Common myeloid progenitor, CD34-positive (primary cell): ENCODE measurements at regions not wholly inside any gene's neighbourhood (a gene's known extent, or its start where the extent isn't known, plus 50 kb on each side); places are given as distances from the start of the nearest gene placed in this dataset.

Source experiments
- CTCF ChIA-PET: fragments of 350-600 bp; sonication (Branson Sonifier 250); formaldehyde crosslinking; loops from one replicate; lab custom pipeline; 2021; ENCODE audit warnings: antibody characterized with exemption; lab: Charles Lee
- POLR2A ChIA-PET: fragments of 350-600 bp; sonication (Branson Sonifier 250); formaldehyde crosslinking; loops from one replicate; lab custom pipeline; 2021; ENCODE audit warnings: antibody characterized with exemption; lab: Charles Lee
- DNase-seq, 3 donors: peaks; one replicate each; pipeline versions ENCODE4 v3.0.0 to v3.0.0-alpha.2; 2013
- H3K27ac ChIP-seq, 2 experiments: 1 replicate in 1 of 2; 2 replicates in 1 of 2; pipeline ENCODE4 v1.7.0; 2013; ENCODE audit warnings: inconsistent platforms in 2 of 2, low read length in 2 of 2, mild to moderate bottlenecking in 2 of 2, low read depth in 1 of 2, moderate library complexity in 1 of 2; ENCODE audit not compliant: severe bottlenecking in 2 of 2, insufficient read depth in 1 of 2, poor library complexity in 1 of 2
- H3K27me3 ChIP-seq, 5 experiments: replicated peaks in 2 of 5; 1 replicate in 3 of 5; 2 replicates in 2 of 5; pipeline versions ENCODE4 v1.6.1 to v1.7.0; 2013; ENCODE audit warnings: low read length in 4 of 5, mild to moderate bottlenecking in 2 of 5, moderate library complexity in 2 of 5, inconsistent platforms in 1 of 5; ENCODE audit not compliant: insufficient read depth in 5 of 5, control insufficient read depth in 4 of 5
- H3K36me3 ChIP-seq, 4 experiments: 1 replicate in 2 of 4; 2 replicates in 2 of 4; pipeline versions ENCODE4 v1.6.1 to v1.7.0; 2013; ENCODE audit warnings: low read length in 3 of 4, control low read depth in 1 of 4, mild to moderate bottlenecking in 1 of 4; ENCODE audit not compliant: control insufficient read depth in 4 of 4, insufficient read depth in 4 of 4
- H3K4me1 ChIP-seq, 4 experiments: 1 replicate in 3 of 4; 2 replicates in 1 of 4; pipeline versions ENCODE4 v1.6.1 to v1.7.1; 2013; ENCODE audit warnings: low read length in 3 of 4, mild to moderate bottlenecking in 3 of 4, control low read depth in 1 of 4, inconsistent platforms in 1 of 4, moderate library complexity in 1 of 4; ENCODE audit not compliant: control insufficient read depth in 4 of 4, insufficient read depth in 4 of 4; ENCODE audit errors: control extremely low read depth in 1 of 4
- H3K4me3 ChIP-seq, 7 experiments: 1 replicate in 4 of 7; 2 replicates in 3 of 7; pipeline versions ENCODE4 v1.5.1 to v1.7.0; 2013; ENCODE audit warnings: mild to moderate bottlenecking in 7 of 7, low read length in 6 of 7, moderate library complexity in 6 of 7, inconsistent platforms in 2 of 7, low read depth in 2 of 7, control low read depth in 1 of 7; ENCODE audit not compliant: insufficient read depth in 4 of 7, control insufficient read depth in 1 of 7; ENCODE audit errors: extremely low read depth in 1 of 7
- H3K9me3 ChIP-seq, 5 experiments: 1 replicate in 4 of 5; 2 replicates in 1 of 5; pipeline versions ENCODE4 v1.6.1 to v1.7.1; 2013; ENCODE audit warnings: low read length in 4 of 5, mild to moderate bottlenecking in 2 of 5, inconsistent platforms in 1 of 5, low read depth in 1 of 5, moderate library complexity in 1 of 5; ENCODE audit not compliant: control insufficient read depth in 4 of 5, insufficient read depth in 2 of 5; ENCODE audit errors: control extremely low read depth in 1 of 5
- WGBS: methylation state at CpG from one replicate; pipeline ENCODE4 v1.1.5; 2013; ENCODE audit not compliant: insufficient coverage; 5-methylcytosine and 5-hydroxymethylcytosine counted together

DNA sequence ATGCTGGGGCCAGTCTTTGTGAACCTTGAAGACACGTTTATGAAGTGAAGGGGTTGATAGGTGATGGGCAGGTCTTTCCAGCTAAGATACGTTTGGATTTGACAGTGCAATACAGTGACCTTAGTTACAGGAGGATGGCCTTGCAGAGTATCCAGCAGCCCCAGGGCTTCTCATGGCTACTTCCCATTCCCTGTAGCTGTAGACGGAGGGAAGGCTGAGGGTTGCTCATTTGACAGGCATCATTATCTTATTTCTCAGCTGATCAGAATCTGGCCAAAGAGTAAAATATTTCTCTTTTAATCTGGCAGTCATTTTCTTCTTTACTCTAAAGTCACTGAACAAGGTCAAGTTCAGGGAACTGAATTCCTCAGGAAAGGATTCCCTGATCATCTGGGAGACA, 85.1 kb upstream of the RMDN2 start:
- H3K4me1 ChIP-seq: no peaks in the 10 kb centered on the region
- no peaks in the 10 kb centered on the region for H3K9me3 ChIP-seq
- 100% methylated on average over 1 of the region's 3 CpGs for WGBS
- H3K4me3 ChIP-seq: no peak overlapping the region
- CTCF ChIA-PET: interaction anchor here (0.9 to 1.8 kb wide), 5 partner anchors 12 to 478 kb away, joined by 3 to 6 read pairs (median 4); no protein-coding TSS in a partner anchor
- POLR2A ChIA-PET: no interaction called here
- DNase-seq: no peak
- no peaks in the 10 kb centered on the region for H3K36me3 ChIP-seq
- H3K27me3 ChIP-seq: no peaks in the 10 kb centered on the region
- H3K27ac ChIP-seq: no peak overlapping the region

GRCh38 chr2:37842732-37843440, 82.2 kb upstream of the RMDN2 start:
- CTCF ChIA-PET: interaction anchor here (1.1 to 1.4 kb wide), 3 partner anchors 11 to 33 kb away, joined by 3 read pairs; no protein-coding TSS in a partner anchor
- H3K36me3 ChIP-seq: no peaks in the 10 kb centered on the region
- no peaks in the 10 kb centered on the region for H3K9me3 ChIP-seq
- H3K27me3 ChIP-seq: no peaks in the 10 kb centered on the region
- no peak overlapping the region for H3K4me3 ChIP-seq
- POLR2A ChIA-PET: interaction anchor here (1.2 kb wide), 1 partner anchor 12 kb away, joined by 3 read pairs; no protein-coding TSS in a partner anchor
- DNase-seq: no peak
- no peak overlapping the region for H3K27ac ChIP-seq
- no peaks in the 10 kb centered on the region for H3K4me1 ChIP-seq

GRCh38 chr2:37843556-37843955, 81.5 kb upstream of the RMDN2 start:
- H3K36me3 ChIP-seq: no peaks in the 10 kb centered on the region
- H3K9me3 ChIP-seq: no peaks in the 10 kb centered on the region
- no peak overlapping the region for H3K4me3 ChIP-seq
- H3K4me1 ChIP-seq: no peaks in the 10 kb centered on the region
- DNase-seq: no peak
- no peaks in the 10 kb centered on the region for H3K27me3 ChIP-seq
- ChIA-PET POLR2A (interaction anchor here (1.2 kb wide), 1 partner anchor 12 kb away, joined by 3 read pairs; no protein-coding TSS in a partner anchor), CTCF (interaction anchor here (0.9 to 1.4 kb wide), 4 partner anchors 10 to 428 kb away, joined by 3 to 4 read pairs (median 3); no protein-coding TSS in a partner anchor)
- no CpG with 5 or more reads among the region's 1 CpG for WGBS
- no peak overlapping the region for H3K27ac ChIP-seq

- ChIA-PET POLR2A (no interaction called here), CTCF (interaction anchor here (4.8 kb wide), 1 partner anchor 13 kb away, joined by 21 read pairs; no protein-coding TSS in a partner anchor)
- Histone ChIP-seq H3K36me3 (no peaks in the 10 kb centered on the region), H3K9me3 (no peaks in the 10 kb centered on the region), H3K4me1 (peaks cover 2 to 14% (median 12%) of the 10 kb centered on the region in 4 experiments), H3K4me3 (no peak overlapping the region), H3K27me3 (no peaks in the 10 kb centered on the region), H3K27ac (no peak overlapping the region)
- DNase-seq: no peak
- WGBS: 50% methylated on average over 1 of the region's 1 CpG
Measured at GRCh38 chr2:37846207-37846606, 78.9 kb upstream of the RMDN2 start.

DNA sequence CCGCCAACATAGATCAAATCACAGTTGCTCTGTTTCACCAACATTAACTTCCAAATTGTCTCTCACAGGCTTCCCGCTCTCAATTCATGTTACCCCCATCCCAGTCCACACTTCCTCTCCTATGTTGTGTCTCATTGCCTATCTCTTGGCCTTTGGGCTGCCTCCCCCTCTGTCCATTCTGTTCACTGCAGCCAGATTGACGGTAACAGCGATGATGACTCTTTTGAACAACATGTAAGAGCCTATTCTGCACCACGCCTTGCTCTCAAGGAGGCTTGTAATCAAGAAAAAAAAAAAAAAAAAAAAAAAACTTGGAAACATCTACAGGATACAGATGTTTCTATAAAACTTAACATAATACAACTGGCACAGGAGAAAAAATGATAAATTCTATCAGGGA, 77.3 kb upstream of the RMDN2 start:
- ChIA-PET CTCF (interaction anchor here (0.9 to 4.8 kb wide), 3 partner anchors 15 to 433 kb away, joined by 3 to 21 read pairs (median 3); no protein-coding TSS in a partner anchor), POLR2A (interaction anchor here (0.6 kb wide), 1 partner anchor 441 kb away, joined by 3 read pairs; no protein-coding TSS in a partner anchor)
- 93% methylated on average over 4 of the region's 5 CpGs for WGBS
- DNase-seq: no peak
- H3K9me3 ChIP-seq: no peaks in the 10 kb centered on the region
- no peaks in the 10 kb centered on the region for H3K27me3 ChIP-seq
- H3K36me3 ChIP-seq: no peaks in the 10 kb centered on the region
- H3K4me1 ChIP-seq: peaks cover 11 to 30% (median 26%) of the 10 kb centered on the region in 4 experiments
- no peak overlapping the region for H3K27ac ChIP-seq
- no peak overlapping the region for H3K4me3 ChIP-seq

- ChIA-PET CTCF (interaction anchor here (4.8 kb wide), 1 partner anchor 15 kb away, joined by 21 read pairs; no protein-coding TSS in a partner anchor), POLR2A (no interaction called here)
- Histone ChIP-seq H3K4me3 (no peak overlapping the region), H3K27ac (no peak overlapping the region), H3K9me3 (no peaks in the 10 kb centered on the region), H3K27me3 (no peaks in the 10 kb centered on the region), H3K4me1 (peaks cover 11 to 34% (median 26%) of the 10 kb centered on the region in 4 experiments), H3K36me3 (no peaks in the 10 kb centered on the region)
- no peak for DNase-seq
- no CpG with 5 or more reads among the region's 2 CpGs for WGBS
Measured at GRCh38 chr2:37848451-37848850, 76.6 kb upstream of the RMDN2 start.

DNA sequence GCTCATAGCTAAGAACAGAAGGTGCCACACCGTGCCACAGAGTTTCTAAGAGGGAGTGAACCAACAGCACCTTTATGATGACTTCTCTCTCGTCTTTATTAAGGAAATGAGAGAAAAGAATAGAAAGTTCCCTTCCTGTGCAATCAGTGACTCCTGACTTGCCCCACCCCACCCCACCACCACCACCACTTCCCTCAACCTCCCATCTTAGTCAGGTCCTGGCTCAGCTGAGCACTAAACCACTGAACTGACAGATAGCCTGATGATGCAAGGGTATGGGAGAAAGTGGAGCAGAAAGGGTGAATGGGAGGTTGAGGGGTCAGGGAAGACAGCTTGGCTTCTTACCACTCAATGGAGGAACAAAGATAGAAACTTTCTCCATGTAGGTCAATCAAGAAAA, 75.2 kb upstream of the RMDN2 start:
- CTCF ChIA-PET: interaction anchor here (1.3 to 4.8 kb wide), 3 partner anchors 17 to 530 kb away, joined by 3 to 31 read pairs (median 21); no protein-coding TSS in a partner anchor
- Histone ChIP-seq H3K9me3 (no peaks in the 10 kb centered on the region), H3K36me3 (no peaks in the 10 kb centered on the region), H3K4me3 (no peak overlapping the region), H3K27ac (no peak overlapping the region), H3K27me3 (no peaks in the 10 kb centered on the region), H3K4me1 (peaks cover 15 to 47% (median 39%) of the 10 kb centered on the region in 4 experiments)
- POLR2A ChIA-PET: no interaction called here
- no CpG with 5 or more reads among the region's 2 CpGs for WGBS
- DNase-seq: no peak
